ENCODE measurements at regions not wholly inside any gene's neighbourhood (a gene's known extent, or its start where the extent isn't known, plus 50 kb on each side); places are given as distances from the start of the nearest gene placed in this dataset.

DNA sequence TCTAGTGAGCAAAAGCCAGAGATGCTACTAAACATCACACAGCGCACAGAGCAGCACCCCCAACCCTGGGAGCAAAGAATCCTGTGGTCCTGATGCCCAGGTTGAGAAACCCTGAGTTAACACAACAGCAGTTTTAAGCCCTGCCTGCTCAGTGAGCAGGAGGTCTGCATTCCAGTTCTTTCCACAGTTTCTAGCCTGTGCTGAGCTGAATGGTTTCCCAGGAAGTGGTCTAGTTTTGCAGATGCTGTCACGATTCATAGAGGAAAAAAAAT lies 171.1 kb upstream of the PROK2 start:
- TF ChIP-seq, protein P1, sequence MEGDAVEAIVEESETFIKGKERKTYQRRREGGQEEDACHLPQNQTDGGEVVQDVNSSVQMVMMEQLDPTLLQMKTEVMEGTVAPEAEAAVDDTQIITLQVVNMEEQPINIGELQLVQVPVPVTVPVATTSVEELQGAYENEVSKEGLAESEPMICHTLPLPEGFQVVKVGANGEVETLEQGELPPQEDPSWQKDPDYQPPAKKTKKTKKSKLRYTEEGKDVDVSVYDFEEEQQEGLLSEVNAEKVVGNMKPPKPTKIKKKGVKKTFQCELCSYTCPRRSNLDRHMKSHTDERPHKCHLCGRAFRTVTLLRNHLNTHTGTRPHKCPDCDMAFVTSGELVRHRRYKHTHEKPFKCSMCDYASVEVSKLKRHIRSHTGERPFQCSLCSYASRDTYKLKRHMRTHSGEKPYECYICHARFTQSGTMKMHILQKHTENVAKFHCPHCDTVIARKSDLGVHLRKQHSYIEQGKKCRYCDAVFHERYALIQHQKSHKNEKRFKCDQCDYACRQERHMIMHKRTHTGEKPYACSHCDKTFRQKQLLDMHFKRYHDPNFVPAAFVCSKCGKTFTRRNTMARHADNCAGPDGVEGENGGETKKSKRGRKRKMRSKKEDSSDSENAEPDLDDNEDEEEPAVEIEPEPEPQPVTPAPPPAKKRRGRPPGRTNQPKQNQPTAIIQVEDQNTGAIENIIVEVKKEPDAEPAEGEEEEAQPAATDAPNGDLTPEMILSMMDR (IDR thresholded peaks at IDR 0.05) = no peak
- TF ChIP-seq POLR2A (IDR thresholded peaks at IDR 0.05) = no peak

Measured in testis (tissue), 2 donors.